ENCODE measurements at regions not wholly inside any gene's neighbourhood (a gene's known extent, or its start where the extent isn't known, plus 50 kb on each side); places are given as distances from the start of the nearest gene placed in this dataset.

DNA sequence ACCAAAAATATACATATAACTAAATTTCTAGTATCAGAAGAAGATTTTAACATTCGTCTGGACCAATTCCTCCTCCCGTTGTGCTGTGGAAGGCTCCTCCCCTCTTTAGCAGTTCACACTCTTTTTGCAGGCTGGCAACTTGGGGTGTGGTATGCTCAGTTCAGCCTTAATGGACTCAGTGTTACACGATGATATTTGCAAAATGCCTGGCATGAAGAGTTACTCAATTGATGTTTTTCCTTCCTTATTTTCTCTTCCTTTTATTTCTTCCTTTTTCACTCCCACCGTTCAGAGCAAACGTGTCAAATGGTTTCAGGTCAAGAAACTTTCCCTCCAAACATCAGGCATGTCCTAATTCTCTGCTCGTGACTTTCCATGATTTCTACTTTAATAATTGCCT is 248.3 kb downstream of the PHF14 start:
- H3K4me1 ChIP-seq: peaks cover 0 to 40% (median 0%) of the 10 kb centered on the region in 4 donors
- no peaks in the 10 kb centered on the region for H3K36me3 ChIP-seq
- H3K27me3 ChIP-seq: no peaks in the 10 kb centered on the region
- H3K9me3 ChIP-seq: no peaks in the 10 kb centered on the region
- no peak for TF ChIP-seq POLR2A (IDR thresholded peaks at IDR 0.05)
- no peak for TF ChIP-seq EP300 (IDR thresholded peaks at IDR 0.05)
- TF ChIP-seq, protein P1, sequence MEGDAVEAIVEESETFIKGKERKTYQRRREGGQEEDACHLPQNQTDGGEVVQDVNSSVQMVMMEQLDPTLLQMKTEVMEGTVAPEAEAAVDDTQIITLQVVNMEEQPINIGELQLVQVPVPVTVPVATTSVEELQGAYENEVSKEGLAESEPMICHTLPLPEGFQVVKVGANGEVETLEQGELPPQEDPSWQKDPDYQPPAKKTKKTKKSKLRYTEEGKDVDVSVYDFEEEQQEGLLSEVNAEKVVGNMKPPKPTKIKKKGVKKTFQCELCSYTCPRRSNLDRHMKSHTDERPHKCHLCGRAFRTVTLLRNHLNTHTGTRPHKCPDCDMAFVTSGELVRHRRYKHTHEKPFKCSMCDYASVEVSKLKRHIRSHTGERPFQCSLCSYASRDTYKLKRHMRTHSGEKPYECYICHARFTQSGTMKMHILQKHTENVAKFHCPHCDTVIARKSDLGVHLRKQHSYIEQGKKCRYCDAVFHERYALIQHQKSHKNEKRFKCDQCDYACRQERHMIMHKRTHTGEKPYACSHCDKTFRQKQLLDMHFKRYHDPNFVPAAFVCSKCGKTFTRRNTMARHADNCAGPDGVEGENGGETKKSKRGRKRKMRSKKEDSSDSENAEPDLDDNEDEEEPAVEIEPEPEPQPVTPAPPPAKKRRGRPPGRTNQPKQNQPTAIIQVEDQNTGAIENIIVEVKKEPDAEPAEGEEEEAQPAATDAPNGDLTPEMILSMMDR (IDR thresholded peaks at IDR 0.05): no peak
- peak overlapping the region in 2 of 4 donors; percentile 8 to 49 for H3K27ac ChIP-seq
- DNase-seq (ENCODE audit: low spot score in 2 of 2): no peak
- 22 to 33% methylated on average over 6 of the region's 6 CpGs for WGBS, 2 donors
- no peak overlapping the region for H3K4me3 ChIP-seq

DNA sequence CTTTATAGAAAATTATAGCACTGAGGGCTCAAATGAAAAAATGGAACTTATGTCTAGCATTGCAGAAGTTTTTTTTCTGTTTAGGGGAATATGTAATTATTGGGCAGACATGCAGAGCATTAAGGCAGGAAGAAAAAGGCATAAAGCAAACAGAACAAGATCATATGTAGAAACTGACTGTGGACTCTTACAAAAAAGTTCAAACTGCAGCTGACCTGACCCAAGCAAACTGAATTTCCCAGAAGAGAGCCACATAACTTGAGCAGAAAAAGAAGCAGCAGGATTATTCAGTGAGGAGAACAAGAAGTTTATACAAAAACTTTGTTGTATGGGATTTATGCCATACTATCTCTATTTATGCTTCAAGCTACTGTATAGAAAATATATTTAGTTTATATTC is 250.9 kb downstream of the PHF14 start:
- Histone ChIP-seq H3K27me3 (no peaks in the 10 kb centered on the region), H3K4me3 (no peak overlapping the region), H3K36me3 (no peaks in the 10 kb centered on the region), H3K27ac (peak overlapping the region in 1 of 4 donors; percentile 0), H3K4me1 (peaks cover 0 to 64% (median 12%) of the 10 kb centered on the region in 4 donors), H3K9me3 (no peaks in the 10 kb centered on the region)
- TF ChIP-seq EP300 (IDR thresholded peaks at IDR 0.05) (no peak), POLR2A (IDR thresholded peaks at IDR 0.05) (no peak)
- no peak for DNase-seq (ENCODE audit: low spot score in 2 of 2)

DNA sequence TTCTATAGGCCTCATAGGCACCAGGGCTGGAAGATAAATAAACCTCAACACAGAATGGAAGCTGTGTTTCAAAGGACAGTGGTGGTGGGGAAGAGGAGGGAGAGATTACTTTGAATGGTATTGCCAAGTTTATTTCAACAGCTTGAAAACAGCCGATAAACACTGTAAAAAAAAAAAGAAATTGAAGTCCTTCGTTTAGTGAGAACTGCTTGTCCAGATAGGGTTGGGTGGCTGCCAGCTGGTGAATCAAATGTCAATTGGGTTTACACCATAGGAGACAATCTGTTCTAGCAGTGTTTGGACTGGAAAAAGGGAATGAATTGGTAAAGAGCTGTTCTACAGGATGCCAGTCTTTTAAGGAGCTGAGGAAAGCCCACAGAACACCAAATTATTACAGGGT is 254.8 kb downstream of the PHF14 start:
- WGBS, 2 donors: 6 to 14% methylated on average over 2 of the region's 2 CpGs
- peak; percentile 91 to 95 for DNase-seq (ENCODE audit: low spot score in 2 of 2)
- H3K27ac ChIP-seq: peak overlapping the region; percentile 30 to 87 (median 72)
- no peaks in the 10 kb centered on the region for H3K9me3 ChIP-seq
- no peaks in the 10 kb centered on the region for H3K36me3 ChIP-seq
- no peaks in the 10 kb centered on the region for H3K27me3 ChIP-seq
- H3K4me1 ChIP-seq: peaks cover 0 to 62% (median 18%) of the 10 kb centered on the region in 4 donors
- TF ChIP-seq, protein P1 (IDR thresholded peaks at IDR 0.05): no peak
- TF ChIP-seq EP300 (IDR thresholded peaks at IDR 0.05): peak; percentile 73 to 91
- no peak overlapping the region for H3K4me3 ChIP-seq

DNA sequence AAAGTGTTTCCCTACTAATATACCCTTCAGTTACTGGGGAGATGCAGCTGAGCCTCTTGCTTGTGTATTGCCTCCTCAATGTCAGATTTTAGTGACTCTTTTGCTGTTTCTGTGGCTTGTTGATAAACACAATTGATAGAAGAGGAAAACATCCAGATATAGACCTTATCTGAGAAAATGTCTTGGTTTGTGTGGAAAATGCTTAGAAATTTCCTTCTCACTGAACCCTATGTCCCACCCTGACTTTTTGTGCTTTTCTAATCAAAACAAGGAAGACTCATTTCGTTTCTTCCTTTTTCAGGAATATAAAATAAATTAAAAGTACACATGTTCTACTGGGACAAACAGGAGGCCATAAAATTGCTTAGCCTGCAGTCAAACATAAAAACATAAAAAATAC is 257.5 kb downstream of the PHF14 start:
- DNase-seq (ENCODE audit: low spot score in 2 of 2): no peak
- WGBS, 2 donors: 20 to 41% methylated on average over 1 of the region's 1 CpG
- Histone ChIP-seq H3K4me1 (peaks cover 0 to 62% (median 18%) of the 10 kb centered on the region in 4 donors), H3K9me3 (no peaks in the 10 kb centered on the region), H3K27me3 (no peaks in the 10 kb centered on the region), H3K4me3 (no peak overlapping the region), H3K27ac (peak overlapping the region in 2 of 4 donors; percentile 34 to 70), H3K36me3 (no peaks in the 10 kb centered on the region)
- TF ChIP-seq EP300 (IDR thresholded peaks at IDR 0.05) (no peak), POLR2A (IDR thresholded peaks at IDR 0.05) (no peak)
- TF ChIP-seq, protein P1 (IDR thresholded peaks at IDR 0.05): no peak

DNA sequence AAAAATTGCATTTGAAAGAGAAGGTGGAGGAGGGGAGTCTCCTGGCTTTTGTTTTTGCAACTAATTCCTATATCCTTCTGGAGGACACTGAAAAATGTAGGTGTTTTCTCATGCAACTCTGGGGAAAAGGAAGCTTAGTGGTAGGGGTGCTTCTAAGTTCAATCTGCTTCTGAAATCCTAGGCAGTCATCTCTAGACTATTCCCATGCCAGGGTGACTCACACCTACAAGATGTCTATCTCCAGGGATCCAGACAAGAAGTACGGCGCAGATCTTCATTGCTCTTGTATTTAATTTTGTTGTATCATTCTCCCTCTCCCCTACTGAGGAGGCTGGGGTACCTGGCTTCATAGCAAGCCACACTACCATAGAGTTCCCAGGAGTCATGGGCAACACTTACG is 258.8 kb downstream of the PHF14 start:
- Histone ChIP-seq H3K4me3 (no peak overlapping the region), H3K9me3 (no peaks in the 10 kb centered on the region), H3K36me3 (no peaks in the 10 kb centered on the region), H3K27ac (no peak overlapping the region), H3K4me1 (peaks cover 0 to 68% (median 17%) of the 10 kb centered on the region in 4 donors), H3K27me3 (no peaks in the 10 kb centered on the region)
- WGBS, 2 donors: 61 to 90% methylated on average over 3 of the region's 3 CpGs
- DNase-seq (ENCODE audit: low spot score in 2 of 2): no peak
- TF ChIP-seq EP300 (IDR thresholded peaks at IDR 0.05) (no peak), POLR2A (IDR thresholded peaks at IDR 0.05) (no peak)
- TF ChIP-seq, protein P1 (IDR thresholded peaks at IDR 0.05): no peak

DNA sequence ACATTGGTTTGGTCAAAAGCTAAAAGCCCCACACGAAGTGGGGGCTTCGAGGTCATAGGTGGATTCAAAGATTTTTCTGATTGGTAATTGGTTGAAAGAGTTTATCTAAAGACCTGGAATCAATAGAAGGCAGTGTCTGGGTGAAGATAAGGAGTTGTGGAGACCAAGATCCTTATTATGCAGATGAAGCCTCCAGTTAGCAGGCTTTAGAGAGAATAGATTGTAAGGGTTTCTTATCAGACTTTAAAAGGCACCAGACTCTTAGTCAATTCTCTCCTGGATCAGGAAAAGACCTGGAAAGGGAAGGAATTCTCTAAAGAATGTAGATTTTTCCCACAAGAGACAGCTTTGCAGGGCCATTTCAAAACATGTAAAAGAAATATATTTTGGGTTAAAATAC is 260.2 kb downstream of the PHF14 start:
- 91 to 96% methylated on average over 2 of the region's 2 CpGs for WGBS, 2 donors
- no peaks in the 10 kb centered on the region for H3K27me3 ChIP-seq
- TF ChIP-seq, protein P1 (IDR thresholded peaks at IDR 0.05): no peak
- TF ChIP-seq POLR2A (IDR thresholded peaks at IDR 0.05) (no peak), EP300 (IDR thresholded peaks at IDR 0.05) (no peak)
- no peaks in the 10 kb centered on the region for H3K9me3 ChIP-seq
- peaks cover 0 to 59% (median 10%) of the 10 kb centered on the region in 4 donors for H3K4me1 ChIP-seq
- DNase-seq (ENCODE audit: low spot score in 2 of 2): no peak
- H3K36me3 ChIP-seq: no peaks in the 10 kb centered on the region
- H3K4me3 ChIP-seq: no peak overlapping the region
- peak overlapping the region in 1 of 4 donors; percentile 10 for H3K27ac ChIP-seq

Measured in tibial nerve (tissue), 4 donors.